Kidney (tissue), 13 donors: ENCODE measurements at regions not wholly inside any gene's neighbourhood (a gene's known extent, or its start where the extent isn't known, plus 50 kb on each side); places are given as distances from the start of the nearest gene placed in this dataset.

Source experiments
- DNase-seq, 5 donors: peaks; one replicate each; pipeline ENCODE4 v3.0.0-alpha.2; 2013 to 2020
- FAIRE-seq: peaks from 2 replicates; lab custom pipeline; 2012; peaks lifted over from hg19 to GRCh38; lab: Jason Lieb, UNC
- H3K27ac ChIP-seq, 2 donors: one replicate each; pipeline ENCODE4 v1.7.0; 2013; ENCODE audit warnings: low read depth in 2 of 2, low read length in 2 of 2, inconsistent platforms in 1 of 2
- H3K27me3 ChIP-seq: one replicate; pipeline ENCODE4 v1.7.1; 2013; ENCODE audit warnings: low read length, inconsistent platforms; ENCODE audit not compliant: control insufficient read depth, insufficient read depth
- H3K36me3 ChIP-seq, 3 donors: one replicate each; pipeline versions ENCODE4 v1.7.0 to v1.7.1; 2013; ENCODE audit warnings: low read length in 3 of 3, control low read depth in 1 of 3, inconsistent platforms in 1 of 3; ENCODE audit not compliant: insufficient read depth in 3 of 3, control insufficient read depth in 2 of 3
- H3K4me1 ChIP-seq, 3 donors: one replicate each; pipeline versions ENCODE4 v1.7.0 to v1.7.1; 2013; ENCODE audit warnings: low read length in 3 of 3, inconsistent platforms in 1 of 3, low read depth in 1 of 3; ENCODE audit not compliant: control insufficient read depth in 2 of 3, insufficient read depth in 2 of 3
- H3K4me3 ChIP-seq, 3 donors: one replicate each; pipeline versions ENCODE4 v1.7.0 to v1.8.1; 2013; ENCODE audit warnings: low read length in 3 of 3, control low read depth in 1 of 3, inconsistent platforms in 1 of 3
- H3K9ac ChIP-seq, 3 donors: one replicate each; pipeline versions ENCODE4 v1.7.0 to v1.7.1; 2013; ENCODE audit warnings: low read length in 3 of 3, control low read depth in 1 of 3, inconsistent platforms in 1 of 3
- H3K9me3 ChIP-seq, 3 donors: one replicate each; pipeline versions ENCODE4 v1.7.0 to v1.7.1; 2013; ENCODE audit warnings: low read length in 3 of 3, control low read depth in 1 of 3, inconsistent platforms in 1 of 3; ENCODE audit not compliant: control insufficient read depth in 2 of 3, insufficient read depth in 1 of 3
- intact Hi-C: fragments of 100-400 bp; cut with DNase I; formaldehyde crosslinking; loops from one replicate; pipeline ENCODE4 v1.11.1; 2022
- TF ChIP-seq, protein P1 (sequence below): IDR thresholded peaks from 3 replicates; pipeline ENCODE4 v1.5.1; 2012; ENCODE audit warnings: mild to moderate bottlenecking, moderate library complexity, borderline replicate concordance; ENCODE audit not compliant: insufficient read depth; ENCODE audit errors: extremely low read depth
- donor health status: control.
- donor health status: control.
- donor health status: control.
- donor health status: control.
- donor health status: control.
- donor health status: DM: yes; HTN: yes; CAD: no.
- donor health status: Normal renal cell carcinoma (clear cell type).

DNA sequence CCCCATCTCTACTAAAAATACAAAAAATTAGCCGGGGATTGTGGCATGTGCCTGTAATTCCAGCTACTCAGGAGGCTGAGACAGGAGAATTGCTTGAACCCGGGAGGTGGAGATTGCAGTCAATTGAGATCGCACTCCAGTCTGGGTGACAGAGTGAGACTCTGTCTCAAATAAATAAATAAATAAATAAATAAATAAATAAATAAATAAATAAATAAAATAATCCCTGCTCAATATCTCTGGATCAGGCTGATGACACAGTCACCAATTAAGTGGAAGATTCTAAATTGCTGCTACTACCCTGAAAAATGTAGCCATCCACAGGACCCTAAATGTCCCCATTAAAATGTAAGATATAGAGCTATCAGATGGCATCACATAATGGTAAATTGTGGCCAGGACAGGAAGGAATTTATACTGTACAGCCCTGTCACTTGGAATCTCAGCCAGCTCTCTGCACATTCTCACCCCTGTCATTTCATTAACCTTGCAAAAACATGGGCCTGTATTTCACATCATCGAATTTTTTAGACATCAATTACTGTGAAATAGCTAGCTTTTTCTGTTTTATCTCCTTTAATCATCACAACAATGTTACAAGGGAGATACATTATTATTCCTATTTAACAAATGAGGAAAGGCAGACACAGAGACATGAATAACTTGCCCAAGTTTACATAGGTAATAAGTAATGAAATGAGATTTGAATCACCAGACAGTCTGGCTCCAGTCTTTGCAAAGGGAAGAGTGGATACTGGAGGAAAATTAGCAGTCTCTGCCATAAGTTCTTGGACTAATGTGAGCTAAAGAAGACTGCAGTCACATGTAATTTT is 56.7 kb upstream of the NTPCR start:
- intact Hi-C loops = no loop called here

DNA sequence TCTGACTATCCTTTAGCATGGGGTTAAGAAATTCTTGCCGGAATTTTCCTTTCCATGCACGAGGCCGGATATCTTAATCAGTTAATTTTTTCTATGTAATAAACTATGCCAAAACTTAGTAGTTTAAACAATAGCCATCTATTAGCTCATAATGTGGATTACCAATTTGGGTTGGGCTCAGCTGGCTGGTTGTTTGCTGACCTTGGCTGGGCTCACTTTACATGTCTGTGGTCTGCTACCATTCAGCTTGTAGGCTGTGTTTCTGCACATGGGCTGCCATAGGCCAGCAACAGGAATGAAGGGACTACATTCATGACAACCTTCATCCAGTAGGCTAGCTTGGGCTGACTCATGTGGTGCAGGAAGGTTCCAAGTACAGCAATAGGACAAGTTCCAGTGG is 56.0 kb upstream of the NTPCR start:
- DNase-seq (no peak), FAIRE-seq (no peak)
- Histone ChIP-seq H3K9me3 (peaks cover 0 to 6% (median 2%) of the 10 kb centered on the region in 3 donors), H3K4me3 (no peak overlapping the region), H3K27me3 (no peaks in the 10 kb centered on the region), H3K27ac (no peak overlapping the region), H3K36me3 (no peaks in the 10 kb centered on the region), H3K9ac (no peak overlapping the region), H3K4me1 (no peaks in the 10 kb centered on the region)
- TF ChIP-seq, protein P1, sequence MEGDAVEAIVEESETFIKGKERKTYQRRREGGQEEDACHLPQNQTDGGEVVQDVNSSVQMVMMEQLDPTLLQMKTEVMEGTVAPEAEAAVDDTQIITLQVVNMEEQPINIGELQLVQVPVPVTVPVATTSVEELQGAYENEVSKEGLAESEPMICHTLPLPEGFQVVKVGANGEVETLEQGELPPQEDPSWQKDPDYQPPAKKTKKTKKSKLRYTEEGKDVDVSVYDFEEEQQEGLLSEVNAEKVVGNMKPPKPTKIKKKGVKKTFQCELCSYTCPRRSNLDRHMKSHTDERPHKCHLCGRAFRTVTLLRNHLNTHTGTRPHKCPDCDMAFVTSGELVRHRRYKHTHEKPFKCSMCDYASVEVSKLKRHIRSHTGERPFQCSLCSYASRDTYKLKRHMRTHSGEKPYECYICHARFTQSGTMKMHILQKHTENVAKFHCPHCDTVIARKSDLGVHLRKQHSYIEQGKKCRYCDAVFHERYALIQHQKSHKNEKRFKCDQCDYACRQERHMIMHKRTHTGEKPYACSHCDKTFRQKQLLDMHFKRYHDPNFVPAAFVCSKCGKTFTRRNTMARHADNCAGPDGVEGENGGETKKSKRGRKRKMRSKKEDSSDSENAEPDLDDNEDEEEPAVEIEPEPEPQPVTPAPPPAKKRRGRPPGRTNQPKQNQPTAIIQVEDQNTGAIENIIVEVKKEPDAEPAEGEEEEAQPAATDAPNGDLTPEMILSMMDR = no peak
- intact Hi-C loops = no loop called here

More for the DNA sequence above, 56.7 kb upstream of the NTPCR start:
- FAIRE-seq (no peak), DNase-seq (no peak)
- peaks cover 0 to 6% (median 2%) of the 10 kb centered on the region in 3 donors for H3K9me3 ChIP-seq
- no peak overlapping the region for H3K4me3 ChIP-seq
- H3K36me3 ChIP-seq = no peaks in the 10 kb centered on the region
- H3K9ac ChIP-seq = no peak overlapping the region
- H3K27me3 ChIP-seq = no peaks in the 10 kb centered on the region
- no peaks in the 10 kb centered on the region for H3K4me1 ChIP-seq
- H3K27ac ChIP-seq = no peak overlapping the region
- TF ChIP-seq, protein P1 = no peak

- H3K27ac ChIP-seq = no peak overlapping the region
- FAIRE-seq (no peak), DNase-seq (no peak)
- no peak overlapping the region for H3K9ac ChIP-seq
- H3K27me3 ChIP-seq = no peaks in the 10 kb centered on the region
- TF ChIP-seq, protein P1 = no peak
- no peaks in the 10 kb centered on the region for H3K36me3 ChIP-seq
- H3K4me1 ChIP-seq = peaks cover 0 to 3% (median 0%) of the 10 kb centered on the region in 3 donors
- intact Hi-C loops = no loop called here
- H3K4me3 ChIP-seq = no peak overlapping the region
- peaks cover 0 to 6% (median 2%) of the 10 kb centered on the region in 3 donors for H3K9me3 ChIP-seq
These were observed 52.4 kb upstream of the NTPCR start for GRCh38 chr1:232897949-232898465.
